ENCODE measurements at regions not wholly inside any gene's neighbourhood (a gene's known extent, or its start where the extent isn't known, plus 50 kb on each side); places are given as distances from the start of the nearest gene placed in this dataset.

DNA sequence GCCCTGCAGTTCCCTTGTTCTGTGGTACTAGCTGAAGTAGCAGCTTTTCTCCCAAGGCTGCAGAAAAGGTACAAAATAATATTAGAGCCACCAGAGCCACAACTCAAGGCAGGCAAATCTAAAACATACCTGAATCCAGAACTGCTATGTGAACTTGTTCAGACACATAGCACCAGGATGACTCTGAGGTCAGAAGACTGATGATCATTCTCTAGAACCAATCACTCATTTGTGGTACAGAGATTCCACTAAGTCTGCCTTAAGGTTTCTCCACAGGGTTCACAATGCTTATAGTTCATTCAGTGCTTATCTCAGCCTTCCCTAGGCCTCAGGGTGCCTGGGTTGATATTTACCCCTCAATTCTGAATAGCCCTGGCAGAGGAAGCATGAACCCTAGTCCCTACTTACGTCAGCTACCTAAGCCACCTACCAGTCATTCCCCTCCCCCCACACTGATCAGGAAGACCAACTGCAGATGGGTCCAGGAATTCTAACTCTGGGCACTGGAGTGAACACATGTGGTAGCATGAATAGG lies 140.9 kb upstream of the MOCS1 start:
- TF ChIP-seq, protein P1, sequence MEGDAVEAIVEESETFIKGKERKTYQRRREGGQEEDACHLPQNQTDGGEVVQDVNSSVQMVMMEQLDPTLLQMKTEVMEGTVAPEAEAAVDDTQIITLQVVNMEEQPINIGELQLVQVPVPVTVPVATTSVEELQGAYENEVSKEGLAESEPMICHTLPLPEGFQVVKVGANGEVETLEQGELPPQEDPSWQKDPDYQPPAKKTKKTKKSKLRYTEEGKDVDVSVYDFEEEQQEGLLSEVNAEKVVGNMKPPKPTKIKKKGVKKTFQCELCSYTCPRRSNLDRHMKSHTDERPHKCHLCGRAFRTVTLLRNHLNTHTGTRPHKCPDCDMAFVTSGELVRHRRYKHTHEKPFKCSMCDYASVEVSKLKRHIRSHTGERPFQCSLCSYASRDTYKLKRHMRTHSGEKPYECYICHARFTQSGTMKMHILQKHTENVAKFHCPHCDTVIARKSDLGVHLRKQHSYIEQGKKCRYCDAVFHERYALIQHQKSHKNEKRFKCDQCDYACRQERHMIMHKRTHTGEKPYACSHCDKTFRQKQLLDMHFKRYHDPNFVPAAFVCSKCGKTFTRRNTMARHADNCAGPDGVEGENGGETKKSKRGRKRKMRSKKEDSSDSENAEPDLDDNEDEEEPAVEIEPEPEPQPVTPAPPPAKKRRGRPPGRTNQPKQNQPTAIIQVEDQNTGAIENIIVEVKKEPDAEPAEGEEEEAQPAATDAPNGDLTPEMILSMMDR (IDR thresholded peaks at IDR 0.05; ENCODE audit: control extremely low read depth, extremely low read depth), result no peak
- Histone ChIP-seq H3K9ac (ENCODE audit: insufficient read depth in 1 of 2, low read length in 2 of 2) (no peak overlapping the region), H3K9me3 (ENCODE audit: control insufficient read depth in 4 of 4, insufficient read depth in 3 of 4, low read length in 3 of 4) (peaks cover 0 to 2% (median 0%) of the 10 kb centered on the region in 4 donors), H3K27ac (ENCODE audit: low read depth in 1 of 2, low read length in 1 of 2) (no peak overlapping the region), H3K4me1 (ENCODE audit: control insufficient read depth in 5 of 5, insufficient read depth in 5 of 5, low read length in 5 of 5) (peaks cover 0 to 5% (median 0%) of the 10 kb centered on the region in 5 donors), H3K36me3 (ENCODE audit: control insufficient read depth in 4 of 4, insufficient read depth in 4 of 4, low read length in 4 of 4) (no peaks in the 10 kb centered on the region), H3K4me3 (no peak overlapping the region), H3K27me3 (ENCODE audit: control insufficient read depth in 3 of 3, insufficient read depth in 3 of 3, low read length in 2 of 3) (no peaks in the 10 kb centered on the region)
- ATAC-seq (ENCODE audit: insufficient read depth, low FRiP score), result no peak
- WGBS, 2 donors, result 44 to 82% methylated on average over 1 of the region's 1 CpG
- no peak for DNase-seq

GRCh38 chr6:40074306-40075055 lies 140.2 kb upstream of the MOCS1 start:
- peaks cover 0 to 2% (median 0%) of the 10 kb centered on the region in 4 donors for H3K9me3 ChIP-seq (ENCODE audit: control insufficient read depth in 4 of 4, insufficient read depth in 3 of 4, low read length in 3 of 4)
- no peak for DNase-seq
- TF ChIP-seq, protein P1 (IDR thresholded peaks at IDR 0.05; ENCODE audit: control extremely low read depth, extremely low read depth), result no peak
- H3K9ac ChIP-seq (ENCODE audit: insufficient read depth in 1 of 2, low read length in 2 of 2), result no peak overlapping the region
- no peaks in the 10 kb centered on the region for H3K36me3 ChIP-seq (ENCODE audit: control insufficient read depth in 4 of 4, insufficient read depth in 4 of 4, low read length in 4 of 4)
- ATAC-seq (ENCODE audit: insufficient read depth, low FRiP score), result no peak
- no peak overlapping the region for H3K27ac ChIP-seq (ENCODE audit: low read depth in 1 of 2, low read length in 1 of 2)
- H3K4me3 ChIP-seq, result no peak overlapping the region
- no peaks in the 10 kb centered on the region for H3K27me3 ChIP-seq (ENCODE audit: control insufficient read depth in 3 of 3, insufficient read depth in 3 of 3, low read length in 2 of 3)
- WGBS, 2 donors, result 85% methylated on average over 8 of the region's 8 CpGs
- H3K4me1 ChIP-seq (ENCODE audit: control insufficient read depth in 5 of 5, insufficient read depth in 5 of 5, low read length in 5 of 5), result peaks cover 0 to 5% (median 0%) of the 10 kb centered on the region in 5 donors

- Histone ChIP-seq H3K4me3 (no peak overlapping the region), H3K4me1 (ENCODE audit: control insufficient read depth in 5 of 5, insufficient read depth in 5 of 5, low read length in 5 of 5) (peaks cover 0 to 5% (median 0%) of the 10 kb centered on the region in 5 donors), H3K9ac (ENCODE audit: insufficient read depth in 1 of 2, low read length in 2 of 2) (no peak overlapping the region), H3K27me3 (ENCODE audit: control insufficient read depth in 3 of 3, insufficient read depth in 3 of 3, low read length in 2 of 3) (no peaks in the 10 kb centered on the region), H3K27ac (ENCODE audit: low read depth in 1 of 2, low read length in 1 of 2) (no peak overlapping the region), H3K9me3 (ENCODE audit: control insufficient read depth in 4 of 4, insufficient read depth in 3 of 4, low read length in 3 of 4) (peaks cover 0 to 3% (median 0%) of the 10 kb centered on the region in 4 donors), H3K36me3 (ENCODE audit: control insufficient read depth in 4 of 4, insufficient read depth in 4 of 4, low read length in 4 of 4) (no peaks in the 10 kb centered on the region)
- TF ChIP-seq, protein P1 (IDR thresholded peaks at IDR 0.05; ENCODE audit: control extremely low read depth, extremely low read depth), result no peak
- DNase-seq, result no peak
- no peak for ATAC-seq (ENCODE audit: insufficient read depth, low FRiP score)
Observed at GRCh38 chr6:40066372-40066771, 132.1 kb upstream of the MOCS1 start.
